H1 (cell line): ENCODE measurements at regions not wholly inside any gene's neighbourhood (a gene's known extent, or its start where the extent isn't known, plus 50 kb on each side); places are given as distances from the start of the nearest gene placed in this dataset.

Source experiments
- CTCF ChIP-seq, 3 experiments: IDR thresholded peaks; 1 replicate in 2 of 3; 2 replicates in 1 of 3; pipeline versions ENCODE4 v1.5.1 to v1.6.1; 2011; ENCODE audit warnings: low read length in 3 of 3, mild to moderate bottlenecking in 3 of 3, inconsistent platforms in 2 of 3, low read depth in 1 of 3, moderate library complexity in 1 of 3; ENCODE audit not compliant: insufficient read depth in 1 of 3; ENCODE audit errors: control extremely low read depth in 1 of 3
- EGR1 ChIP-seq: IDR thresholded peaks from 2 replicates; pipeline ENCODE4 v1.6.1; 2011; ENCODE audit warnings: low read depth, low read length, borderline replicate concordance
- KDM1A ChIP-seq: fragments of 200-600, 300-600 bp; sonication (generic); IDR thresholded peaks from 2 replicates; pipeline ENCODE4 v1.7.1; 2016; ENCODE audit warnings: mild to moderate bottlenecking, low read length, borderline replicate concordance
- POLR2A ChIP-seq, 2 experiments: IDR thresholded peaks; 1 replicate in 1 of 2; 2 replicates in 1 of 2; pipeline ENCODE4 v1.6.1; 2011; ENCODE audit warnings: low read depth in 2 of 2, low read length in 2 of 2, mild to moderate bottlenecking in 2 of 2; ENCODE audit errors: control extremely low read depth in 1 of 2
- POLR2AphosphoS5 ChIP-seq: IDR thresholded peaks from 2 replicates; pipeline ENCODE4 v1.6.1; 2011; ENCODE audit warnings: low read depth, low read length
- SP2 ChIP-seq: IDR thresholded peaks from 2 replicates; pipeline ENCODE4 v1.6.1; 2012; ENCODE audit warnings: mild to moderate bottlenecking, low read length, inconsistent platforms
- SUZ12 ChIP-seq: fragments of 200-600 bp; sonication (generic); IDR thresholded peaks from 2 replicates; pipeline ENCODE4 v1.6.1; 2012; ENCODE audit warnings: mild to moderate bottlenecking, inconsistent platforms, low read length, moderate library complexity, mixed read lengths
- TAF1 ChIP-seq: IDR thresholded peaks from 2 replicates; pipeline ENCODE4 v1.6.1; 2011; ENCODE audit warnings: mild to moderate bottlenecking, low read depth, low read length
- YY1 ChIP-seq: IDR thresholded peaks from 2 replicates; pipeline ENCODE4 v1.6.1; 2011; ENCODE audit warnings: low read depth, mild to moderate bottlenecking, low read length
- TF ChIP-seq, protein P1 (sequence below): IDR thresholded peaks from 2 replicates; pipeline ENCODE4 v1.6.1; 2011; ENCODE audit warnings: low read length, improper control_type of control experiment

DNA sequence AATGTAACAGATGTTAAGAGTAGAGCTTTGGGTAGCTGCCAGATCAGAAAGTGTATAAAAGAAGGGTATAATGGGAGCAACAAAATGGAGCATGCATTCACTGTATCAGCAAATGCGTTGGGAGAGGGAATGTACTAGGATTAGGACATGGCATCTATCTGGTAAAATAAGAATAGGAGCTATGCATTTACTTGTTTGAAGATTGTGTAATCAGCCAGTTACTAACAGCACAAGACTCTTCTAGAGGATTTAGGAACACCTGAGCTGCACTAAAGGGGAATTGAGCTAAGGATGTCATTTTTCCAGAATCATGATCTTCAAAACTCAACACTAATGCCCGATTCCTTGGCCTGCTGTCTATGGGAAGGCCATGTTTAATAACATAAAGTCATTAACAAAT is 394.2 kb upstream of the TNP1 start:
- TF ChIP-seq CTCF (IDR thresholded peaks at IDR 0.05; ENCODE audit: control extremely low read depth in 1 of 3, insufficient read depth in 1 of 3, low read depth in 1 of 3, low read length in 3 of 3), result no peak
- no peak for TF ChIP-seq POLR2AphosphoS5
- no peak for TF ChIP-seq POLR2A (IDR thresholded peaks at IDR 0.05; ENCODE audit: control extremely low read depth in 1 of 2, low read depth in 2 of 2, low read length in 2 of 2)
- no peak for TF ChIP-seq TAF1
- TF ChIP-seq SP2, result no peak
- no peak for TF ChIP-seq EGR1
- TF ChIP-seq YY1, result no peak
- TF ChIP-seq SUZ12, result no peak
- no peak for TF ChIP-seq KDM1A
- TF ChIP-seq, protein P1, sequence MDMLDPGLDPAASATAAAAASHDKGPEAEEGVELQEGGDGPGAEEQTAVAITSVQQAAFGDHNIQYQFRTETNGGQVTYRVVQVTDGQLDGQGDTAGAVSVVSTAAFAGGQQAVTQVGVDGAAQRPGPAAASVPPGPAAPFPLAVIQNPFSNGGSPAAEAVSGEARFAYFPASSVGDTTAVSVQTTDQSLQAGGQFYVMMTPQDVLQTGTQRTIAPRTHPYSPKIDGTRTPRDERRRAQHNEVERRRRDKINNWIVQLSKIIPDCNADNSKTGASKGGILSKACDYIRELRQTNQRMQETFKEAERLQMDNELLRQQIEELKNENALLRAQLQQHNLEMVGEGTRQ, result no peak
